ENCODE measurements at regions not wholly inside any gene's neighbourhood (a gene's known extent, or its start where the extent isn't known, plus 50 kb on each side); places are given as distances from the start of the nearest gene placed in this dataset.

DNA sequence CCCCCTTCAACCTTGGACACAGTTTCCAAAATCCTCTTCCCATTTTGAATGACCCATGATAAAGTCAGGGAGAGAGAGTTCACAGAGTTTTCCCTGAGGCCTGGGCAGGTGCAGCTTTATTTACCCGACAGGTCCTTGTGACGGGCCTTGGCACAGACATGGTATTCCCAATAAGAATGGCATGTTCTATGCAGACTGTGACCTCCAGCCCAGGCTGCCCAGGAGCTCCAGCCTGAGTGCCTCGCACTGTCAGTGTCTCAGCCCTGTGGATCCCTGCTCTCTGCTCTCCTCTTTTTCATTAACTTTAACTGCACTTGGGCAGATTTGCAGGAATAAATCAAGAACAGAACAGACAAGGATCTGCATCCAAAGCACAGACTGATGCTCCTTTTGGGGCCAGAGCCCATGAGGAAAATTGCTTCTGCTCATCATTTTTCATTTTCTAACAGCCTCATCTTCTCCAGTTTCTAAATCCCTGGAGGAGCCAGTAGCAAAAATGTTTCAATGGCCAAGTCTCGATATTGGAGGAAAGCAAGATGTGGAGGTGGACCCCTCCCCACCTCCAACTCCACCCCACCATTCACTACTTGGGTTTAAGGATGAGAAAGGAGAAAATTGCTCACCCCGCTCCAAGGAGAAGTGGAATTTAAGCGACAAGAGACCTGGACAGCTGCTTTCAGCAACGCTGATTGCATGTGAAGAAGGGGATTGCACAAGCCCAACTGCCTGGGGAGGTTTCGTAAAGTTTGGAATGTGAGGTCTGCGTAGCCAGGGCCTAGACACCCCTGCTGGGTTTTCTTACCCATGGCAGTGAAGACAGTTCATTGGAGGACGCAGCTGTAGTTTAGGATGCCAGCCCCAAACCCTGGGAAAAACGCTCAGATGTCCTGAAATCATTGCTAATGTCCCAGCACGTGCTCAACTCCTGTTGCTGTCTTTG is 225.9 kb downstream of the WDR11 start:
- no peaks in the 10 kb centered on the region for H3K4me1 Mint-ChIP-seq
- H3K27ac Mint-ChIP-seq, result no peak overlapping the region
- DNase-seq, result no peak
- H3K27me3 Mint-ChIP-seq, result no peaks in the 10 kb centered on the region
- ChIA-PET CTCF (no interaction called here), POLR2A (no interaction called here)
- no peaks in the 10 kb centered on the region for H3K9me3 Mint-ChIP-seq
- H3K4me3 Mint-ChIP-seq, result no peak overlapping the region
- no peaks in the 10 kb centered on the region for H3K36me3 Mint-ChIP-seq (ENCODE audit: low read depth)

- POLR2A ChIA-PET, result no interaction called here
- Mint-ChIP-seq H3K4me1 (no peaks in the 10 kb centered on the region), H3K27me3 (no peaks in the 10 kb centered on the region)
Observed at GRCh38 chr10:121078036-121078435, 226.9 kb downstream of the WDR11 start.

GRCh38 chr10:121078672-121079102 is 227.5 kb downstream of the WDR11 start:
- H3K4me3 Mint-ChIP-seq, result no peak overlapping the region
- ChIA-PET CTCF (no interaction called here), POLR2A (no interaction called here)

More at GRCh38 chr10:121078036-121078435, 226.9 kb downstream of the WDR11 start:
- no peak for DNase-seq
- H3K9me3 Mint-ChIP-seq, result no peaks in the 10 kb centered on the region
- no peak overlapping the region for H3K4me3 Mint-ChIP-seq
- CTCF ChIA-PET, result no interaction called here
- no peak overlapping the region for H3K27ac Mint-ChIP-seq
- no peaks in the 10 kb centered on the region for H3K36me3 Mint-ChIP-seq (ENCODE audit: low read depth)

DNA sequence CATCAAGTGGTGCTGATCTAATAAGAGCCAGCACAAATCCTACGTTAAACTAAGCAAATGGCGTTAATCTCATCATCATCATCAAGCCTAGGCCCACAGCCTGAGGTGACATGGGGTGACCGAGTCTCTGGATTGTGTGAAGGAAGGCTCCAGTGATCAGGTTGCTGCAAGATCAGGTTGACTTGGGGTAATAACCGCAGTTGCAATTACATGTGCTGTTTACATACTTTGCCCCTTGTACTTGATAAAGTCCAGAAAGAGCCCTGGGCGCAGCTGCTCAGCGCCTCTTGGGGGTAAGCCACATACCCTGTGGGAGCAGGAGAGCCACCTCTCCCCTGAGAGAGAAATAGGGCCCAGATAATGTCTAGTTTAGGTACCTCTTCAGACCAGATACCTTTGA is 228.1 kb downstream of the WDR11 start:
- Mint-ChIP-seq H3K4me1 (no peaks in the 10 kb centered on the region), H3K4me3 (no peak overlapping the region), H3K27me3 (no peaks in the 10 kb centered on the region), H3K36me3 (ENCODE audit: low read depth) (no peaks in the 10 kb centered on the region), H3K27ac (no peak overlapping the region), H3K9me3 (no peaks in the 10 kb centered on the region)
- ChIA-PET POLR2A (no interaction called here), CTCF (no interaction called here)
- no peak for DNase-seq

More at GRCh38 chr10:121078672-121079102, 227.5 kb downstream of the WDR11 start:
- H3K9me3 Mint-ChIP-seq, result no peaks in the 10 kb centered on the region
- H3K27me3 Mint-ChIP-seq, result no peaks in the 10 kb centered on the region
- H3K4me1 Mint-ChIP-seq, result no peaks in the 10 kb centered on the region
- no peak for DNase-seq
- no peaks in the 10 kb centered on the region for H3K36me3 Mint-ChIP-seq (ENCODE audit: low read depth)
- H3K27ac Mint-ChIP-seq, result no peak overlapping the region

GRCh38 chr10:121080281-121080891 is 229.2 kb downstream of the WDR11 start:
- Mint-ChIP-seq H3K4me1 (no peaks in the 10 kb centered on the region), H3K27me3 (no peaks in the 10 kb centered on the region), H3K36me3 (ENCODE audit: low read depth) (no peaks in the 10 kb centered on the region), H3K27ac (no peak overlapping the region), H3K9me3 (no peaks in the 10 kb centered on the region), H3K4me3 (no peak overlapping the region)
- ChIA-PET POLR2A (no interaction called here), CTCF (no interaction called here)
- DNase-seq, result no peak

DNA sequence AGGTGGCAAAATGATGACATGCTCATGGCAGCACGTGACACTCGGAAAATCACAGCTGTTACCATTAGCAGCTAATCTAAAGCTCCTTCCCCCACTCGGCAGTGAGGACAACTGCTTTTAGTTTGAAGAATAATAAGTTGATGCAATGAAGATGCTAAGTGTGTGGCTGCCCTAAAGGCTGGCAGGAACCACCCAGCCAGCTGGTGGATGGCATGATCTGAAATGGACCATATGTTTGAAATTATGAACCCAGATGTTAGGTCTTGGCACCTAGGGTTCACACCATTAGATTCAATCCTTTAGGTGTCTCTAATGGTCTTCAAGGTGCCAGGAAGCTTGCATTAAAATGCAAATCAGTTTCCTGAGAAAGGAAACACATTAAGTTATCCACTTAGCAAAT is 230.1 kb downstream of the WDR11 start:
- ChIA-PET POLR2A (no interaction called here), CTCF (no interaction called here)
- H3K27ac Mint-ChIP-seq, result no peak overlapping the region
- H3K9me3 Mint-ChIP-seq, result no peaks in the 10 kb centered on the region
- DNase-seq, result no peak
- no peaks in the 10 kb centered on the region for H3K36me3 Mint-ChIP-seq (ENCODE audit: low read depth)
- no peaks in the 10 kb centered on the region for H3K27me3 Mint-ChIP-seq
- no peak overlapping the region for H3K4me3 Mint-ChIP-seq
- H3K4me1 Mint-ChIP-seq, result no peaks in the 10 kb centered on the region

DNA sequence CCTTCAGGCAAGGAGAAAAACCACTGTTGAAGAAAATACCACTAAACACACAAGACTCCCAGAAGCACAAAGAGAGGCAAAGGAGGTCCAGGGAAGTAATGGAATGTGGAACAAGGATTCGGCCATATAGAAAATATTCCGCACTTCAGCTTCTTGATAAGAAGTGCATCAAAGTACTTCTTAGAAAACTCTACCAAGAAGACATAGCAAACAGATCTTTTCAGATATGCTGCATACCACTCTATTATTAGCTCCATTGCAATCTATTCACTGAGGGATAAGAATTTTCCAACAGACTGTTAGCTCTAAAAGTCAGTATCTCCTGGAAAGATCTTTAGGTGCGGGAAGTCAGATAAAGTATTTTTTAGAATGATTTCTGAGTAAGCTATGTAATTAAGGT is 231.8 kb downstream of the WDR11 start:
- H3K36me3 Mint-ChIP-seq (ENCODE audit: low read depth), result no peaks in the 10 kb centered on the region
- no peak overlapping the region for H3K27ac Mint-ChIP-seq
- no peak overlapping the region for H3K4me3 Mint-ChIP-seq
- no peaks in the 10 kb centered on the region for H3K27me3 Mint-ChIP-seq
- CTCF ChIA-PET, result no interaction called here
- peaks cover 5% of the 10 kb centered on the region for H3K9me3 Mint-ChIP-seq
- H3K4me1 Mint-ChIP-seq, result no peaks in the 10 kb centered on the region
- POLR2A ChIA-PET, result no interaction called here
- DNase-seq, result no peak

DNA sequence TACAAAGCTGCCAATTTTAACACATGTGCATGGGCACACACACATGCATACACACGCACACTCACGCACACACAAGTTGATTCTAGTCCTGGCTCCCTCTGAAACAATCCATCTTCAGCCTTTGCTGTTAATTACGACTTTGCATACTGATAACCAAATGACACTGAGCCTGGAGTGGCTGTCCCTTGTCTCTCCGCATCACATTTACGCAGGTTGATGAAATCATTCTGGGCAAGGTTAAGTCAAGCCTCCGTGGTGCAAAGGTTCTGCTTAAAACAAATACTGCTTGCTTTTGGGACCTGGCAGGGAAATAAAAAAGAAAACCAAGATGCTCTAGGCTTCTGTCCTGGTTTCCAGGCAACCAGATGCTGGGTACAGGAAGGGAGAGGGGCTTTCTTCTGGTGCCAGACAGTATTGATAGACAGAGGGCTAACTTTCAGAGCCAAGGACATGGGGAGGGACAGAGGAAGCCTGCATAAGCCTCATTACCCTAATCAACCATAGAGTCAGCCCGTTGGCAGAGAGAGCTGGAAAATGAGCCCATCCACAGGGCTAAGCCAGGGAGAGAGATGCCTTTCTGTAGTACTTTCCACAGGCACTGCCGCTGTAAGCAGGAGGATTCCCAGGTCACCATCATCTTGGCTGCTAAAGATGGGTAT is 233.0 kb downstream of the WDR11 start:
- no peak overlapping the region for H3K4me3 Mint-ChIP-seq
- no peak overlapping the region for H3K27ac Mint-ChIP-seq
- ChIA-PET CTCF (no interaction called here), POLR2A (no interaction called here)
- H3K4me1 Mint-ChIP-seq, result no peaks in the 10 kb centered on the region
- DNase-seq, result no peak
- no peaks in the 10 kb centered on the region for H3K27me3 Mint-ChIP-seq
- H3K36me3 Mint-ChIP-seq (ENCODE audit: low read depth), result no peaks in the 10 kb centered on the region
- peaks cover 5% of the 10 kb centered on the region for H3K9me3 Mint-ChIP-seq

GRCh38 chr10:121084675-121085070 is 233.5 kb downstream of the WDR11 start:
- no peak overlapping the region for H3K4me3 Mint-ChIP-seq
- peaks cover 5% of the 10 kb centered on the region for H3K9me3 Mint-ChIP-seq
- H3K27me3 Mint-ChIP-seq, result no peaks in the 10 kb centered on the region
- no peaks in the 10 kb centered on the region for H3K36me3 Mint-ChIP-seq (ENCODE audit: low read depth)
- POLR2A ChIA-PET, result no interaction called here
- no peak for DNase-seq
- CTCF ChIA-PET, result no interaction called here
- H3K4me1 Mint-ChIP-seq, result no peaks in the 10 kb centered on the region
- H3K27ac Mint-ChIP-seq, result no peak overlapping the region

- H3K9me3 Mint-ChIP-seq, result peaks cover 5% of the 10 kb centered on the region
- CTCF ChIA-PET, result no interaction called here
- no peaks in the 10 kb centered on the region for H3K27me3 Mint-ChIP-seq
- POLR2A ChIA-PET, result no interaction called here
- H3K4me1 Mint-ChIP-seq, result no peaks in the 10 kb centered on the region
- H3K4me3 Mint-ChIP-seq, result no peak overlapping the region
- H3K36me3 Mint-ChIP-seq (ENCODE audit: low read depth), result no peaks in the 10 kb centered on the region
- no peak overlapping the region for H3K27ac Mint-ChIP-seq
- DNase-seq, result no peak
Observed at GRCh38 chr10:121085367-121085766, 234.2 kb downstream of the WDR11 start.

DNA sequence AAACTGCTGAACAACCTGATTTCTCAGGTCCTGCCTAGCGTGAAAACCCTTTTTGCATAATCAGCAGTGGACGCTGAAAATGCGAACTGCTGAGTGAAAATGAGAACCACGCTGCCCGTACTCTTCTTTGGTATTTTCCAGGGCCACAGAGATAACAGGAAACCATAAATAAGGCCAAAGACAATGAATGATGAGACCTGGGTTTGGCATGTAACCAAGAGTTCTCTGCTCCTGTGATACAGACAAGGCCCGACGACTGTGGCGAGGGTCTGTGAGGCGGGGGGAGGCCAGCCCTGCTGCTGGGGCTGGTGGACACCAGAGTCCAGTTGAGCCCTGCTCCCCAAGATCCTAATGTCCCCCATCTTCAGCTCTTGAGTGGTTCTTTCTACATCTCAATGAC is 236.0 kb downstream of the WDR11 start:
- ChIA-PET POLR2A (no interaction called here), CTCF (no interaction called here)
- H3K36me3 Mint-ChIP-seq (ENCODE audit: low read depth), result no peaks in the 10 kb centered on the region
- H3K4me1 Mint-ChIP-seq, result no peaks in the 10 kb centered on the region
- H3K9me3 Mint-ChIP-seq, result peaks cover 5% of the 10 kb centered on the region
- no peak overlapping the region for H3K4me3 Mint-ChIP-seq
- H3K27me3 Mint-ChIP-seq, result no peaks in the 10 kb centered on the region
- no peak overlapping the region for H3K27ac Mint-ChIP-seq
- no peak for DNase-seq

- DNase-seq, result no peak
Observed at GRCh38 chr10:121087688-121088087, 236.5 kb downstream of the WDR11 start.

GRCh38 chr10:121088524-121088923 is 237.4 kb downstream of the WDR11 start:
- no peak for DNase-seq
- ChIA-PET POLR2A (no interaction called here), CTCF (no interaction called here)
- Mint-ChIP-seq H3K4me1 (no peaks in the 10 kb centered on the region), H3K36me3 (ENCODE audit: low read depth) (no peaks in the 10 kb centered on the region), H3K27me3 (no peaks in the 10 kb centered on the region), H3K27ac (no peak overlapping the region), H3K4me3 (no peak overlapping the region), H3K9me3 (peaks cover 5% of the 10 kb centered on the region)

More at GRCh38 chr10:121087688-121088087, 236.5 kb downstream of the WDR11 start:
- H3K27ac Mint-ChIP-seq, result no peak overlapping the region
- ChIA-PET POLR2A (no interaction called here), CTCF (no interaction called here)
- no peaks in the 10 kb centered on the region for H3K36me3 Mint-ChIP-seq (ENCODE audit: low read depth)
- peaks cover 5% of the 10 kb centered on the region for H3K9me3 Mint-ChIP-seq
- no peaks in the 10 kb centered on the region for H3K27me3 Mint-ChIP-seq
- no peaks in the 10 kb centered on the region for H3K4me1 Mint-ChIP-seq
- H3K4me3 Mint-ChIP-seq, result no peak overlapping the region

DNA sequence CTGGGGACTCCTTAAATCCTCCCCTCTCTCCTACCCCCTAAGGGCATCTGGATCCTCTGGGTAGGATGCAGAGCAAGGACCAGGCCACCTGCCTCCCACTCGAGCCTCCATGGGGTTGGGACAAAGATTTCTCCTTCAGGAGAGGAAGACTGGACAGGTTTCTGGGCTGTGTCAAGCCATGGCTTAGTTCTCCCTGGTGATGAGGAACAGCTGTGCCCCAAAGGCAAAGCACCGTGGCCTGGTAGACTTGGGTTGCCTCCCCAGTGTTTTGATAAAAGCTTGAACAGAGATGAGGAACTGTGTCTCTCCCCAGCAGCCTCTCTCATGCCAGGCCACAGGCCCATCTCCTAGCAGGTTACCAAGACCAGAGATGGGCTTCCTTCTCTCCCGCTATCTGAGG is 238.3 kb downstream of the WDR11 start:
- Mint-ChIP-seq H3K4me3 (no peak overlapping the region), H3K27ac (no peak overlapping the region)
- CTCF ChIA-PET, result no interaction called here

More for the DNA sequence above, 238.3 kb downstream of the WDR11 start:
- Mint-ChIP-seq H3K36me3 (ENCODE audit: low read depth) (no peaks in the 10 kb centered on the region), H3K27me3 (no peaks in the 10 kb centered on the region), H3K9me3 (peaks cover 5% of the 10 kb centered on the region), H3K4me1 (no peaks in the 10 kb centered on the region)
- POLR2A ChIA-PET, result no interaction called here
- DNase-seq, result no peak

Measured in activated CD4-positive, alpha-beta memory T cell treated with anti-CD3 and anti-CD28 coated beads, Interleukin-2, amount 10 ng/mL, durations not matched to agents 7 days and 5 days (primary cell).